PC-9 (cell line): ENCODE measurements at regions not wholly inside any gene's neighbourhood (a gene's known extent, or its start where the extent isn't known, plus 50 kb on each side); places are given as distances from the start of the nearest gene placed in this dataset.

Experiments used
- BruUV-seq: library from RNA; stranded (reverse); fragments of 400-500 nt; replicated peaks from 2 replicates; lab custom pipeline; 2021; lab: Mats Ljungman, UMichigan
- CTCF ChIA-PET: fragments of 300-600 bp; sonication (Branson Sonifier 250); formaldehyde crosslinking; loops from one replicate; lab custom pipeline; 2022; ENCODE audit warnings: antibody characterized with exemption; lab: Charles Lee
- POLR2A ChIA-PET: fragments of 300-600 bp; sonication (Branson Sonifier 250); formaldehyde crosslinking; loops from one replicate; lab custom pipeline; 2022; ENCODE audit warnings: antibody characterized with exemption; ENCODE audit not compliant: unreplicated experiment; lab: Charles Lee
- DNase-seq, 2 experiments: peaks; one replicate each; pipeline versions ENCODE4 v3.0.0 to v3.0.0-alpha.2; 2015 to 2022; ENCODE audit warnings: mixed read lengths in 1 of 2
- H2AFZ ChIP-seq: fragments of 200-600 bp; sonication (generic); 2 replicates; pipeline ENCODE4 v1.8.1; 2017; ENCODE audit warnings: antibody characterized with exemption
- H3F3A ChIP-seq: fragments of 200-600 bp; sonication (generic); 2 replicates; pipeline ENCODE4 v1.8.1; 2017; ENCODE audit warnings: antibody characterized with exemption, mild to moderate bottlenecking, low read depth; ENCODE audit not compliant: insufficient read depth
- H3K27ac ChIP-seq: fragments of 200-600 bp; sonication (generic); 2 replicates; pipeline ENCODE4 v1.6.1; 2016; ENCODE audit warnings: mixed run types
- H3K27me3 ChIP-seq: fragments of 200-600 bp; sonication (generic); 2 replicates; pipeline ENCODE4 v1.6.1; 2016; ENCODE audit warnings: low read depth, mixed run types; ENCODE audit not compliant: insufficient read depth
- H3K36me3 ChIP-seq: fragments of 200-600 bp; sonication (generic); 2 replicates; pipeline ENCODE4 v1.6.1; 2016; ENCODE audit warnings: low read depth, mixed run types
- H3K4me1 ChIP-seq: fragments of 200-600 bp; sonication (generic); replicated peaks from 2 replicates; pipeline ENCODE4 v1.6.1; 2016; ENCODE audit warnings: mixed run types; ENCODE audit not compliant: insufficient read depth
- H3K4me2 ChIP-seq: fragments of 200-600 bp; sonication (generic); 2 replicates; pipeline ENCODE4 v1.6.1; 2017; ENCODE audit warnings: mixed run types
- H3K4me3 ChIP-seq: fragments of 200-600 bp; sonication (generic); 2 replicates; pipeline ENCODE4 v1.6.1; 2016; ENCODE audit warnings: mixed run types
- H3K79me2 ChIP-seq: fragments of 200-600 bp; sonication (generic); 2 replicates; pipeline ENCODE4 v1.6.1; 2017; ENCODE audit warnings: low read depth, mixed run types
- H3K9me2 ChIP-seq: fragments of 200-600 bp; sonication (generic); 2 replicates; pipeline ENCODE4 v1.8.1; 2017; ENCODE audit warnings: mild to moderate bottlenecking; ENCODE audit not compliant: insufficient read depth
- H3K9me3 ChIP-seq: fragments of 200-600 bp; sonication (generic); 2 replicates; pipeline ENCODE4 v1.8.1; 2016; ENCODE audit warnings: low read depth; ENCODE audit not compliant: insufficient read depth
- H4K20me1 ChIP-seq: fragments of 200-600 bp; sonication (generic); 2 replicates; pipeline ENCODE4 v1.8.1; 2017; ENCODE audit not compliant: insufficient read depth
- CTCF ChIP-seq: fragments of 200-600 bp; sonication (generic); conservative IDR thresholded peaks from 2 replicates; pipeline ENCODE4 v1.6.1; 2017; ENCODE audit warnings: mixed run types, antibody characterized with exemption, mild to moderate bottlenecking, moderate library complexity
- EZH2 ChIP-seq: fragments of 200-600 bp; sonication (generic); IDR thresholded peaks from 2 replicates; pipeline ENCODE4 v1.8.0; 2017; ENCODE audit warnings: antibody characterized with exemption, low read depth
- intact Hi-C: fragments of 100-400 bp; cut with micrococcal nuclease; formaldehyde crosslinking; loops from one replicate; pipeline ENCODE4 v1.10.0; 2022; ENCODE audit not compliant: unreplicated experiment

GRCh38 chr15:97072545-97072944 is 742.0 kb downstream of the NR2F2 start:
- no peaks in the 10 kb centered on the region for H3K36me3 ChIP-seq
- no peaks in the 10 kb centered on the region for H4K20me1 ChIP-seq
- H3K4me3 ChIP-seq = no peak overlapping the region
- H3F3A ChIP-seq = no peaks in the 10 kb centered on the region
- H2AFZ ChIP-seq = no peak overlapping the region
- no peaks in the 10 kb centered on the region for H3K9me2 ChIP-seq
- TF ChIP-seq EZH2 (no peak), CTCF (no peak)
- POLR2A ChIA-PET = no interaction called here
- H3K4me2 ChIP-seq = no peak overlapping the region
- peaks cover 6% of the 10 kb centered on the region; the same call in 1 of the 2 replicates for H3K27me3 ChIP-seq
- no peaks in the 10 kb centered on the region for H3K4me1 ChIP-seq
- H3K79me2 ChIP-seq = no peaks in the 10 kb centered on the region
- no peak overlapping the region for H3K27ac ChIP-seq
- H3K9me3 ChIP-seq = no peaks in the 10 kb centered on the region; the same call in 1 of the 2 replicates
- DNase-seq = no peak
- CTCF ChIA-PET = no interaction called here
- BruUV-seq = no TSS peak
- intact Hi-C loops = no loop called here

GRCh38 chr15:97076011-97076410 is 745.5 kb downstream of the NR2F2 start:
- peaks cover 6% of the 10 kb centered on the region; the same call in 1 of the 2 replicates for H3K27me3 ChIP-seq
- no peak for DNase-seq
- intact Hi-C loops = no loop called here
- H3F3A ChIP-seq = no peaks in the 10 kb centered on the region
- H3K36me3 ChIP-seq = no peaks in the 10 kb centered on the region
- H3K27ac ChIP-seq = no peak overlapping the region
- no peaks in the 10 kb centered on the region for H4K20me1 ChIP-seq
- BruUV-seq = no TSS peak
- H3K4me3 ChIP-seq = no peak overlapping the region
- no peak overlapping the region for H2AFZ ChIP-seq
- no peaks in the 10 kb centered on the region for H3K9me2 ChIP-seq
- POLR2A ChIA-PET = no interaction called here
- no peaks in the 10 kb centered on the region for H3K4me1 ChIP-seq
- CTCF ChIA-PET = no interaction called here
- H3K9me3 ChIP-seq = no peaks in the 10 kb centered on the region
- TF ChIP-seq CTCF (no peak), EZH2 (no peak)
- no peak overlapping the region for H3K4me2 ChIP-seq
- no peaks in the 10 kb centered on the region for H3K79me2 ChIP-seq

GRCh38 chr15:97077975-97078374 is 747.5 kb downstream of the NR2F2 start:
- H3K9me3 ChIP-seq = no peaks in the 10 kb centered on the region
- H3K9me2 ChIP-seq = no peaks in the 10 kb centered on the region
- POLR2A ChIA-PET = no interaction called here
- intact Hi-C loops = no loop called here
- H3K4me1 ChIP-seq = no peaks in the 10 kb centered on the region
- no peaks in the 10 kb centered on the region for H3K36me3 ChIP-seq
- no peak for DNase-seq
- H3K27me3 ChIP-seq = 0 out of 2 replicates have a peak, but pooled peaks cover 1% of the 10 kb centered on the region
- no peaks in the 10 kb centered on the region for H4K20me1 ChIP-seq
- TF ChIP-seq CTCF = no peak
- TF ChIP-seq EZH2 = no peak
- no peak overlapping the region for H2AFZ ChIP-seq
- H3K27ac ChIP-seq = no peak overlapping the region
- H3F3A ChIP-seq = no peaks in the 10 kb centered on the region
- H3K4me2 ChIP-seq = no peak overlapping the region
- CTCF ChIA-PET = no interaction called here
- no peak overlapping the region for H3K4me3 ChIP-seq
- BruUV-seq = no TSS peak
- no peaks in the 10 kb centered on the region for H3K79me2 ChIP-seq
